Stimulated activated CD8-positive, alpha-beta memory T cell treated with anti-CD3 and anti-CD28 coated beads, Interleukin-12 subunit alpha, Interleukin-12 subunit beta, amount 100 ng/mL, for 1 hour (primary cell): ENCODE measurements at regions not wholly inside any gene's neighbourhood (a gene's known extent, or its start where the extent isn't known, plus 50 kb on each side); places are given as distances from the start of the nearest gene placed in this dataset.
"Not testable (repeated sequence)": the region's sequence is repeated elsewhere in the genome, so short reads cannot be mapped to it uniquely, and the experiment has no call there.

Experiments used
- DNase-seq: peaks from one replicate; pipeline ENCODE4 v3.0.0-alpha.2; 2020; ENCODE audit warnings: low read depth

DNA sequence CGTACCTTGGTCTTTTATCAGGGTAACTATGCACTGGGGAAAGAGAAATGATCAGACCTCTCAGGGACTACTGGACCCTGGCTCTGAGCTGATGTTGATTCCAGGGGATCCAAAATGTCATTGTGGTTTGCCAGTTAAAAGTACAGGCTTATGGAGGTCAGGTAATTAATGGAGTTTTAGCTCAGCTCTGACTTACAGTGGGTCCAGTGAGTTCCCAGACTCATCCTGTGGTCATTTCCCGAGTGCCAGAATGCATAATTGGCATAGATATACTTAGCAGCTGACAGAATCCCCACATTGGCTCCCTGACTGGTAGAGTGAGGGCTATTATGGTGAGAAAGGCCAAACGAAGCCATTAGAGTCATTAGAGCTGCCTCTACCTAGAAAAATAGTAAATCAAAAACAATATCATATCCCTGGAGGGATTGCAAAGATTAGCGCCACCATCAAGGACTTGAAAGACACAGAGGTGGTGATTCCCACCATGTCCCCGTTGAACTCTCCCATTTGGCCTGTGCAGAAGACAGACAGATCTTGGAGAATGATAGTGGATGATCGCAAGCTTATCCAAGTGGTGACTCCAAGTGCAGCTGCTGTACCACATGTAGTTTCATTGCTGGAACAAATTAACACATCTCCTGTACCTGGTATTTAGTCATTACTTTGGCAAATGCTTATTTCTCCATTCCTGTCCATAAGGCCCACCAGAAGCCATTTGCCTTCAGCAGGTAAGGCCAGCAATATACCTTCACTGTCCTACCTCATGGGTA lies 152.4 kb downstream of the THBS2 start:
- no peak for DNase-seq

DNA sequence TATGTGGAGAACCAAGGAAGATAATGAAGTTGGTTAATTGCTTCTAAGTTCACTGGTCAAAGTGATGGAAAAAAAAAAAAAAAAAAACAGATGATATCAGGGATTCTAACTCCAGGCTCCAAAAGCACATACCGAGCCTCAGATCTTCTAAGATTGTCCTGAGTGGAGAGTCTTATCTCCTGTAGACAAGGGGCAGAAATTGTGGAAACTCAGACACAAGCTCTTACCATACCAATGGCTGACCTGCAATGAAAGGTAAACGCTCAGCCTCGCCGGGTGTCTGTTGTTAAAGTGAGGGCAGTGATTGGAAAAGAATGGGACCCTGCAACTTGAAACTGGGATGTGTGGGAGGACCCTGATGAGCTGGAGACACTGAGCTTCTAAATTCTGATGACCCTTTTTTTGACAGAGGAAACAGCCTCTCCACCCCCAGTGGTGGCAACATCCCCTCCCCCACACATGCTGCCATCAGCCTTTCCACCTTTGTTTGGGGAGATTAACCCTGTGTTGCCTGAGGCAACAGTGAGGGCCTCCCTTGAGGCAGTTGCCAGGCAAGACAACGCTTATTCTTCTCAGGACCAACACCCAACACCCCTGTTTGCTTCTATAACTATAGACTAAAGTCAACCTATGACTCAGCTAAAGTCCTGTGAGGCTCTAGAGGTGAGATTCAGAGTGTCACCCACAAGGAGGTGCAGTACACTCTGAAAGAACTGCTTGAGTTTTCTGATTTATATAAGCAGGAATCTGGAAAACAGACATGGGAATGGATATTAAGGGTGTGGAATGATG lies 154.0 kb downstream of the THBS2 start:
- no peak for DNase-seq

DNA sequence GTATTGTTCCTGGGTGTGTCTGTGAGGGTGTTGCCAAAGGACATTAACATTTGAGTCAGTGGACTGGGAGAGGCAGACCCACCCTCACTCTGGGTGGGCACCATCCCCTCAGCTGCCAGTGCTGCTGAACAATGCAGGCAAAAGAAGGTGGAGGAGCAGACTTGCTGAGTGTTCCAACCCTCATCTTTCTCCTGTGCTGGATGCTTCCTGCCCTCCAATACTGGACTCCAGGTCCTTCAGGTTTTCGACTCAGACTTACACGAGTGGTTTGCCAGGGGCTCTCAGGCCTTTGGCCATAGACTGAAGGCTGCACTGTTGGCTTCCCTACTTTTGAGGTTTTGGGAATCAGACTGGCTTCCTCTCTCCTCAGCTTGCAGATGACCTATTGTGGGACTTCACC lies 155.0 kb downstream of the THBS2 start:
- DNase-seq: not testable (repeated sequence)

DNA sequence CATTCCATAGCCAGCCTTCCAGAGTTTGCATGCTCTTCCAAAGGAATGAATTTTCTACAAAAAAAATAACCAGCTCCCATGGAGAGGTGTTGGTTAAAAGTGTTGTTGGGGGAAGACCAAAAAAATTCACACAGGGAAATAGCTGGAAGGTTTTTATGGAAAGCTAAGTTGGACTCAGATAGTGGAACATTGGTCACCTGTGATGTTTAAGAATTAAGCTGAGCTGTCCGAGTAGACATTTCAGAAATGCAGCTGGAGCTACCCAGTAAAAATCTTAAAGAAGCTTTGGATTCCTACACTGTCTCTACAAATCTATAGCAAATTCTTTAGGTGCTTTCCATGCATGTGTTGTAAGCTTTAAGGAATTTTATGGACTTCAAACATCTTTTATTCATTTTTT lies 155.5 kb downstream of the THBS2 start:
- DNase-seq: no peak

DNA sequence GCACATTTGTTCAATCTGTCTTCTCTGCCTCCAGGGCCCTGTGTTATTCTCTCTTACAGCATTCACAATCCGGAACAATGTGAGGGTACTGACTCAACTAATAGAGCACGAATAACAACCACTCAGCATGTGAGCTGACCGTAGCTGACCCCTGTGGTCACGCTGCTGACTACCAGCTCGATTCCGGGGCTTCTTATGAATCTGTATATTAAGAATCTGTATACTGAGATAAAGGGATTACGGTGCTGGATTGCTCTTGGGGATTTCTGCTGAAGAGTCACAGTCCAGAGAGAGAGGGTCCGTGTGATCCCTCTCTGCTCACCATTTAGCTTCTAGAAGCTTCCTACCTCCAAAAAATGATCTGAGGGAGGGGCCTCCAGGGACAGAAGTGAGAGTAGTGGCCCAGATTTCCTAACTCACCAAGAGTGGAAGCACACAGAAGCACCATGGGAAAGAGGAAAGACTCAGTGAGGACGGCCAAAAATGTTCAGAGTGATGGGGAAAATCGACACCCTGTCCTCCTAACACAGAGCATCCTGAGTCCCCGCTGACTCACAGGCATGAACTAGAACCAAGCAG lies 156.2 kb downstream of the THBS2 start:
- DNase-seq: no peak

- DNase-seq: no peak
Measured at GRCh38 chr6:169096388-169096787, 157.3 kb downstream of the THBS2 start.

DNA sequence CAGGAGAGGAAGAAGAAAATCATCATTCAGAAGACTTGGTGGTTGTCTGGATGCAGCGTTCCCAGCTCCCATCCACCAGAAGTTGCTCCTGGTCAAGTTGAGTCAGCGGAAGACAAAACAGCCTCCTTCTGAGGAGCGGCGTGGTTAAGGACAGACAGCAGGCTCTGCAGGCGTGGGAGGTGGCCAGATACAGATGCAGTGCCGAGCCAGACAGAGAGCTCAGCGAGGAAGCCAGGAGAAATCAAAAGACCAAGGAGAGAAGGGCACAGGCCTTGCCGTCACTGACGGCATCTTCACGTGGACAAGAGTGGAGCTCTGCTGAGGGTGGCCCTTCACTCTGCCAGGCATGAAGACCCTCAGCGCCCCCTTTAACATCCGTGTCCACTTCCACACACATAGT lies 158.5 kb downstream of the THBS2 start:
- DNase-seq: no peak

- no peak for DNase-seq
Measured at GRCh38 chr6:169094552-169094950, 159.1 kb downstream of the THBS2 start.

DNA sequence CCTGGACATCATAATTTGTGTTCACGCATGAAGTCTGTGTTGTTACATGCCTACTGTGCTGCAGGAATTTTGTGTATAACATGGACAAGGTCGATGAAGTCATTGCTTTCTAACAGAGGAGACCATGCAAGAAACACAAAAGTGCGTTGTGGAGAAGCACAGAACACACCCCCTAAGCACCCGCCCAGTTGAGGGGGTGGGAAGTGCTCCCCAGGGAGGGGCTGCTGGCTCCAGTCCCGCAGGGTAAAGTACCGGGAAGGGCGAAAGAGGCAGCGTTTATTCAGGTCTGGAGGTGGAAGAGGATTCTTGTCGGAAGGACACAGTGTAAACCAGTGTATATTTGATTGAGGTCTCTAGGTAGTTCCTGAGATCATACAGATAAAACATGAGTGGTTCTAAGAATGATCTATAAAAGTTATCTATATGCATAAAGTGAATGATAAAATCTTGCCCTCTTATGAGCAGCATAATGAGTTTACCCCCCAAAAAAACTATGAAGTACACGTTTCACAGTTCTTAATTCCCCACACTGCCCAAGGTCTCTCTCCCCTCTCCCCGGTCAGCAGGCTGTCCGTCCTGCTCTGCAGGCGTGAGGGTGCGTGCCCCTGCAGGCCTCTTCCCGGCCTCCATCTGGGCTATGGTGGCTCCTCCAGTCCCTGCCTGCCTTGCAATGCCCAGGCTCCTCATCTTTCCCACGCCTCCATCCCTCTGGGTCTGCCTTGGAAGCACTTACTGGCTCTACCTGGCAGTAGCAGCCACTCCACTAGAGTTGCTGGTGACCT lies 159.7 kb downstream of the THBS2 start:
- no peak for DNase-seq

- no peak for DNase-seq
Measured at GRCh38 chr6:169093066-169093723, 160.5 kb downstream of the THBS2 start.

- no peak for DNase-seq
Measured at GRCh38 chr6:169092375-169092774, 161.3 kb downstream of the THBS2 start.

GRCh38 chr6:169090514-169091127 lies 163.0 kb downstream of the THBS2 start:
- not testable (repeated sequence) for DNase-seq

DNA sequence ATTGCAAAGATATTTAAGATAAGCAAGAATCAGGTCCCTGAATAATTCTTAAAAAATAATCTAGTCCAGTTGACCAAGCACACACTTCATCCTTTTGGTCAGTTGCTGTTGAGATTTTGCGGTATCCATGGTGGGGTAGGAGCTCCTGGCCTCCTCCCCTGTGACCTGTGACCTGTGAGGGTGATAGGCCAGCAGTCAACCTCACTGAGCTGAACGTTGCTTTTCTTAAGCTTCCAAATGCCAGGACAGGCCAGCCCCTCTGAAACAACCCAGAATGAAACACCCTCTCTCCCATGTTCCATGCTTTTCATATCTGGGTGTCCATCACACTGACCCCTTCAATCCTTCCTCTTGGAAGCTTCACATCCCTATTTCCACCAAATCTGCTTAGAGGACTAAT lies 164.9 kb downstream of the THBS2 start:
- DNase-seq: no peak

DNA sequence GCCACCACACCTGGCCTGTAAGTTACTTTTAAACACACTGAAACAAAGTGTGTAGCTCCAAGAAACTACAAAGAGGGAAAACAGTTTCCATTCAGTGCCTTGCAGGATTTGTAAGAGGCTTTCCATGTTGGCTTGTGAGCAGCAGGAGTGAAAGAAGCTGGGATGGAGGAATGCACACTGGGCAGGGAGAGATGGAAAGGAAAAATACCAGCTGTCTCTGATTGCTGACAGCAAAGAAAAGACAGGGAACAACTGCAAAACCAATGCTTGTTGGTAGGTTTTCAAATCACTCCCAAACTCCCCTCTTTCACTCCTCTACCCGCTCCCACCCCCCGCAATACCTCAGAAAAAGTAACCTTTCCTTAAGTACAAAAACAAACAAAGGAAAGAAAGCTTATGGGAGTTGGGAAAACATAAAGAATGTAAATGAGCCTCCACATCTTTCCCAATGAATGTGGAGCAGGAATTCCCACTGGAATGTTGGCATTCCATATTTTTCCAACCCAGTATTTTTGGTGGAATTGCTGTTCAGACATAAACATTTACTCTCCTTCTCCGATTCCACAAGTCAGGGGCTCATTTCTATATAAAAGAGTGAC lies 166.1 kb downstream of the THBS2 start:
- no peak for DNase-seq

- DNase-seq: not testable (repeated sequence)
Measured at GRCh38 chr6:169086616-169087015, 167.0 kb downstream of the THBS2 start.

- DNase-seq: no peak
Measured at GRCh38 chr6:169086020-169086419, 167.6 kb downstream of the THBS2 start.

- no peak for DNase-seq
Measured at GRCh38 chr6:169085466-169085865, 168.2 kb downstream of the THBS2 start.

GRCh38 chr6:169084557-169084956 lies 169.1 kb downstream of the THBS2 start:
- not testable (repeated sequence) for DNase-seq

- DNase-seq: no peak
Measured at GRCh38 chr6:169084067-169084466, 169.6 kb downstream of the THBS2 start.

- no peak for DNase-seq
Measured at GRCh38 chr6:169083508-169083874, 170.2 kb downstream of the THBS2 start.
